ENCODE measurements at regions not wholly inside any gene's neighbourhood (a gene's known extent, or its start where the extent isn't known, plus 50 kb on each side); places are given as distances from the start of the nearest gene placed in this dataset.
"Not testable (repeated sequence)": the region's sequence is repeated elsewhere in the genome, so short reads cannot be mapped to it uniquely, and the experiment has no call there.

- DNase-seq: not testable (repeated sequence)
Observed at GRCh38 chr3:195999176-195999575, 82.7 kb downstream of the TFRC start.

- DNase-seq: not testable (repeated sequence)
Observed at GRCh38 chr3:195996314-195996713, 85.6 kb downstream of the TFRC start.

- peak; percentile 76 for DNase-seq
Observed at GRCh38 chr3:195994343-195994742, 86.0 kb upstream of the TNK2 start.

GRCh38 chr3:195993671-195994070, 85.3 kb upstream of the TNK2 start:
- DNase-seq: not testable (repeated sequence)

- not testable (repeated sequence) for DNase-seq
Observed at GRCh38 chr3:195992956-195993595, 84.7 kb upstream of the TNK2 start.

GRCh38 chr3:195991986-195992385, 83.6 kb upstream of the TNK2 start:
- DNase-seq: not testable (repeated sequence)

- DNase-seq: not testable (repeated sequence)
Observed at GRCh38 chr3:195991243-195991642, 82.9 kb upstream of the TNK2 start.

GRCh38 chr3:195990841-195991174, 82.5 kb upstream of the TNK2 start:
- not testable (repeated sequence) for DNase-seq

GRCh38 chr3:195989921-195990840, 81.8 kb upstream of the TNK2 start:
- peak; percentile 95 for DNase-seq

- DNase-seq: peak; percentile 66
Observed at GRCh38 chr3:195989197-195989920, 81.0 kb upstream of the TNK2 start.

- not testable (repeated sequence) for DNase-seq
Observed at GRCh38 chr3:195988764-195989163, 80.4 kb upstream of the TNK2 start.

GRCh38 chr3:195987001-195987400, 78.7 kb upstream of the TNK2 start:
- not testable (repeated sequence) for DNase-seq

- DNase-seq: not testable (repeated sequence)
Observed at GRCh38 chr3:195986576-195986975, 78.2 kb upstream of the TNK2 start.

GRCh38 chr3:195985348-195985920, 77.1 kb upstream of the TNK2 start:
- DNase-seq: not testable (repeated sequence)

- DNase-seq: not testable (repeated sequence)
Observed at GRCh38 chr3:195984392-195985030, 76.2 kb upstream of the TNK2 start.

- not testable (repeated sequence) for DNase-seq
Observed at GRCh38 chr3:195983880-195984279, 75.5 kb upstream of the TNK2 start.

GRCh38 chr3:195982754-195983153, 74.4 kb upstream of the TNK2 start:
- not testable (repeated sequence) for DNase-seq

- not testable (repeated sequence) for DNase-seq
Observed at GRCh38 chr3:195981778-195982177, 73.4 kb upstream of the TNK2 start.

- not testable (repeated sequence) for DNase-seq
Observed at GRCh38 chr3:195979877-195980276, 71.5 kb upstream of the TNK2 start.

- not testable (repeated sequence) for DNase-seq
Observed at GRCh38 chr3:195978585-195978984, 70.2 kb upstream of the TNK2 start.

- DNase-seq: not testable (repeated sequence)
Observed at GRCh38 chr3:195976876-195977275, 68.5 kb upstream of the TNK2 start.

- DNase-seq: not testable (repeated sequence)
Observed at GRCh38 chr3:195974281-195974680, 65.9 kb upstream of the TNK2 start.

Measured in activated CD4-positive, CD25-positive, alpha-beta regulatory T cell treated with anti-CD3 and anti-CD28 coated beads, Interleukin-2, amount 50 U/mL, for 72 hours (primary cell).